Ascending aorta (tissue), 2 donors: ENCODE measurements at regions not wholly inside any gene's neighbourhood (a gene's known extent, or its start where the extent isn't known, plus 50 kb on each side); places are given as distances from the start of the nearest gene placed in this dataset.

Experiments
- DNase-seq, 2 donors: peaks; one replicate each; pipeline ENCODE4 v3.0.0-alpha.2; 2019; ENCODE audit warnings: low spot score in 2 of 2
- H3K27ac ChIP-seq, 2 donors: fragments of 200-600 bp; sonication (generic); one replicate each; pipeline ENCODE4 v1.5.1; 2016 to 2017; ENCODE audit warnings: mild to moderate bottlenecking in 1 of 2
- H3K27me3 ChIP-seq: fragments of 200-600 bp; sonication (generic); one replicate; pipeline ENCODE4 v1.5.1; 2017
- H3K36me3 ChIP-seq, 2 donors: fragments of 200-600 bp; sonication (generic); one replicate each; pipeline ENCODE4 v1.5.1; 2016
- H3K4me1 ChIP-seq, 2 donors: fragments of 200-600 bp; sonication (generic); one replicate each; pipeline ENCODE4 v1.5.1; 2016 to 2017; ENCODE audit warnings: mild to moderate bottlenecking in 1 of 2
- H3K4me3 ChIP-seq, 2 donors: fragments of 200-600 bp; sonication (generic); one replicate each; pipeline ENCODE4 v1.5.1; 2016 to 2017; ENCODE audit warnings: mild to moderate bottlenecking in 1 of 2
- H3K9me3 ChIP-seq, 2 donors: fragments of 200-600 bp; sonication (generic); one replicate each; pipeline ENCODE4 v1.5.1; 2016
- CTCF ChIP-seq, 3 experiments: fragments of 200-600 bp in 2 of 3; fragments of 450-650 bp in 1 of 3; sonication (generic) in 2 of 3; IDR thresholded peaks; one replicate each; pipeline ENCODE4 v1.5.1; 2016 to 2019; ENCODE audit warnings: antibody characterized with exemption in 3 of 3, mild to moderate bottlenecking in 1 of 3, moderate library complexity in 1 of 3
- intact Hi-C: fragments of 100-400 bp; cut with DNase I; formaldehyde crosslinking; loops from one replicate; pipeline ENCODE4 v1.15.1; 2023

GRCh38 chr14:44404036-44404435 lies 103.0 kb downstream of the FSCB start:
- intact Hi-C loops: no loop called here

GRCh38 chr14:44403193-44403592 lies 103.9 kb downstream of the FSCB start:
- no peak overlapping the region for H3K27ac ChIP-seq
- H3K4me1 ChIP-seq: no peaks in the 10 kb centered on the region
- no peaks in the 10 kb centered on the region for H3K9me3 ChIP-seq
- no peak for DNase-seq
- H3K27me3 ChIP-seq: no peaks in the 10 kb centered on the region
- H3K4me3 ChIP-seq: no peak overlapping the region
- TF ChIP-seq CTCF (IDR thresholded peaks at IDR 0.05): no peak
- H3K36me3 ChIP-seq: no peaks in the 10 kb centered on the region
- intact Hi-C loops: no loop called here

More at GRCh38 chr14:44404036-44404435, 103.0 kb downstream of the FSCB start:
- Histone ChIP-seq H3K4me3 (no peak overlapping the region), H3K27ac (no peak overlapping the region), H3K4me1 (no peaks in the 10 kb centered on the region), H3K27me3 (no peaks in the 10 kb centered on the region), H3K9me3 (no peaks in the 10 kb centered on the region), H3K36me3 (no peaks in the 10 kb centered on the region)
- no peak for DNase-seq
- TF ChIP-seq CTCF (IDR thresholded peaks at IDR 0.05): no peak

GRCh38 chr14:44396226-44396625 lies 110.9 kb downstream of the FSCB start:
- Histone ChIP-seq H3K9me3 (no peaks in the 10 kb centered on the region), H3K27me3 (no peaks in the 10 kb centered on the region), H3K4me3 (no peak overlapping the region), H3K4me1 (no peaks in the 10 kb centered on the region), H3K27ac (no peak overlapping the region), H3K36me3 (no peaks in the 10 kb centered on the region)
- no peak for DNase-seq
- intact Hi-C loops: no loop called here
- TF ChIP-seq CTCF (IDR thresholded peaks at IDR 0.05): no peak

GRCh38 chr14:44392984-44393383 lies 114.1 kb downstream of the FSCB start:
- TF ChIP-seq CTCF (IDR thresholded peaks at IDR 0.05): no peak
- H3K27me3 ChIP-seq: no peaks in the 10 kb centered on the region
- no peak overlapping the region for H3K27ac ChIP-seq
- no peaks in the 10 kb centered on the region for H3K9me3 ChIP-seq
- H3K4me1 ChIP-seq: no peaks in the 10 kb centered on the region
- no peak for DNase-seq
- H3K36me3 ChIP-seq: no peaks in the 10 kb centered on the region
- intact Hi-C loops: no loop called here
- H3K4me3 ChIP-seq: no peak overlapping the region

GRCh38 chr14:44388306-44388705 lies 118.8 kb downstream of the FSCB start:
- no peak overlapping the region for H3K27ac ChIP-seq
- H3K9me3 ChIP-seq: no peaks in the 10 kb centered on the region
- intact Hi-C loops: no loop called here

More at GRCh38 chr14:44388306-44388705, 118.8 kb downstream of the FSCB start:
- Histone ChIP-seq H3K4me1 (no peaks in the 10 kb centered on the region), H3K4me3 (no peak overlapping the region), H3K36me3 (no peaks in the 10 kb centered on the region), H3K27me3 (no peaks in the 10 kb centered on the region)
- no peak for TF ChIP-seq CTCF (IDR thresholded peaks at IDR 0.05)
- no peak for DNase-seq
